ENCODE measurements at regions not wholly inside any gene's neighbourhood (a gene's known extent, or its start where the extent isn't known, plus 50 kb on each side); places are given as distances from the start of the nearest gene placed in this dataset.

- TF ChIP-seq ZFX (IDR thresholded peaks at IDR 0.05) (no peak), JUND (IDR thresholded peaks at IDR 0.05) (no peak), SIN3A (IDR thresholded peaks at IDR 0.05; ENCODE audit: low read depth) (no peak)
- Histone ChIP-seq H3K4me1 (ENCODE audit: control insufficient read depth in 1 of 2, insufficient read depth in 2 of 2, low read length in 2 of 2) (no peaks in the 10 kb centered on the region), H3K9ac (ENCODE audit: low read length) (no peak overlapping the region), H3K79me2 (ENCODE audit: insufficient read depth, low read length) (no peaks in the 10 kb centered on the region), H3K27me3 (ENCODE audit: insufficient read depth, low read length) (no peaks in the 10 kb centered on the region), H3K4me2 (ENCODE audit: low read length) (no peak overlapping the region), H3K9me2 (ENCODE audit: insufficient read depth) (no peaks in the 10 kb centered on the region), H3K9me3 (ENCODE audit: control insufficient read depth in 1 of 2, insufficient read depth in 1 of 2, low read depth in 1 of 2, low read length in 2 of 2) (no peaks in the 10 kb centered on the region), H3K27ac (ENCODE audit: low read depth, low read length) (no peak overlapping the region), H2AFZ (ENCODE audit: low read depth, low read length, poor library complexity, severe bottlenecking) (no peak overlapping the region), H3K4me3 (replicated peaks in 1 of 2; ENCODE audit: low read depth in 1 of 2, low read length in 2 of 2) (no peak overlapping the region), H4K20me1 (ENCODE audit: insufficient read depth) (no peaks in the 10 kb centered on the region), H3K36me3 (ENCODE audit: control insufficient read depth in 1 of 2, insufficient read depth in 2 of 2, low read length in 2 of 2) (no peaks in the 10 kb centered on the region)
- POLR2A ChIA-PET = no interaction called here
- CTCF ChIA-PET = no interaction called here
- intact Hi-C loops (cut with micrococcal nuclease) = no loop called here
- RAD21 ChIA-PET (ENCODE audit: low non-redundant PET in 1 of 2, low total read pairs in 2 of 2, uncharacterized antibody in 2 of 2, unreplicated experiment in 2 of 2) = no interaction called here
- no TSS peak for BruUV-seq (replicated peaks)
- DNase-seq (ENCODE audit: low read depth, low spot score) = no peak
- ATAC-seq = no peak
Observed at GRCh38 chr13:22495819-22496218, 685.0 kb upstream of the SGCG start.

- intact Hi-C loops (cut with micrococcal nuclease) = no loop called here
- H3K27me3 ChIP-seq (ENCODE audit: insufficient read depth, low read length) = no peaks in the 10 kb centered on the region
- ChIA-PET RAD21 (ENCODE audit: low non-redundant PET in 1 of 2, low total read pairs in 2 of 2, uncharacterized antibody in 2 of 2, unreplicated experiment in 2 of 2) (no interaction called here), POLR2A (no interaction called here), CTCF (no interaction called here)
- no peak overlapping the region for H3K4me3 ChIP-seq (replicated peaks in 1 of 2; ENCODE audit: low read depth in 1 of 2, low read length in 2 of 2)
- H4K20me1 ChIP-seq (ENCODE audit: insufficient read depth) = no peaks in the 10 kb centered on the region
- H2AFZ ChIP-seq (ENCODE audit: low read depth, low read length, poor library complexity, severe bottlenecking) = no peak overlapping the region
- no peaks in the 10 kb centered on the region for H3K9me2 ChIP-seq (ENCODE audit: insufficient read depth)
- no peak overlapping the region for H3K27ac ChIP-seq (ENCODE audit: low read depth, low read length)
- no peak for DNase-seq (ENCODE audit: low read depth, low spot score)
- no TSS peak for BruUV-seq (replicated peaks)
- H3K9me3 ChIP-seq (ENCODE audit: control insufficient read depth in 1 of 2, insufficient read depth in 1 of 2, low read depth in 1 of 2, low read length in 2 of 2) = no peaks in the 10 kb centered on the region
- H3K4me2 ChIP-seq (ENCODE audit: low read length) = no peak overlapping the region
- ATAC-seq = no peak
- no peaks in the 10 kb centered on the region for H3K4me1 ChIP-seq (ENCODE audit: control insufficient read depth in 1 of 2, insufficient read depth in 2 of 2, low read length in 2 of 2)
- H3K36me3 ChIP-seq (ENCODE audit: control insufficient read depth in 1 of 2, insufficient read depth in 2 of 2, low read length in 2 of 2) = no peaks in the 10 kb centered on the region
- no peaks in the 10 kb centered on the region for H3K79me2 ChIP-seq (ENCODE audit: insufficient read depth, low read length)
- H3K9ac ChIP-seq (ENCODE audit: low read length) = no peak overlapping the region
- no peak for TF ChIP-seq EZH2 (IDR thresholded peaks at IDR 0.05)
- TF ChIP-seq CEBPB (IDR thresholded peaks at IDR 0.05; ENCODE audit: low read depth) = no peak
- no peak for TF ChIP-seq POLR2AphosphoS5 (IDR thresholded peaks at IDR 0.05; ENCODE audit: low read depth, low read length)
- TF ChIP-seq CBX3 (IDR thresholded peaks at IDR 0.05; ENCODE audit: low read depth) = no peak
Observed at GRCh38 chr13:22496803-22497508, 683.8 kb upstream of the SGCG start.

Measured in HCT116 (cell line).